GM18498 (cell line): ENCODE measurements at regions not wholly inside any gene's neighbourhood (a gene's known extent, or its start where the extent isn't known, plus 50 kb on each side); places are given as distances from the start of the nearest gene placed in this dataset.
"Not testable (repeated sequence)": the region's sequence is repeated elsewhere in the genome, so short reads cannot be mapped to it uniquely, and the experiment has no call there.

Experiments used
- ATAC-seq: cut with Tn5 transposase; IDR thresholded peaks from one replicate; pipeline ENCODE4 v1.9.1; 2021; ENCODE audit warnings: mild to moderate bottlenecking, moderate library complexity; ENCODE audit not compliant: unreplicated experiment

GRCh38 chr18:47729356-47729755, 201.1 kb downstream of the SMAD2 start:
- ATAC-seq: no peak

- ATAC-seq: no peak
Observed at GRCh38 chr18:47728921-47729320, 201.5 kb downstream of the SMAD2 start.

GRCh38 chr18:47727409-47727808, 203.1 kb downstream of the SMAD2 start:
- no peak for ATAC-seq

GRCh38 chr18:47726550-47726949, 203.9 kb downstream of the SMAD2 start:
- ATAC-seq: no peak

GRCh38 chr18:47725656-47726055, 204.8 kb downstream of the SMAD2 start:
- no peak for ATAC-seq

GRCh38 chr18:47724186-47724975, 206.1 kb downstream of the SMAD2 start:
- no peak for ATAC-seq

GRCh38 chr18:47721876-47722275, 208.6 kb downstream of the SMAD2 start:
- ATAC-seq: no peak

- no peak for ATAC-seq
Observed at GRCh38 chr18:47720741-47721140, 209.7 kb downstream of the SMAD2 start.

- ATAC-seq: no peak
Observed at GRCh38 chr18:47719096-47719780, 211.2 kb downstream of the SMAD2 start.

- no peak for ATAC-seq
Observed at GRCh38 chr18:47718646-47719045, 211.8 kb downstream of the SMAD2 start.

- no peak for ATAC-seq
Observed at GRCh38 chr18:47717257-47717656, 213.2 kb downstream of the SMAD2 start.

GRCh38 chr18:47716632-47717185, 213.8 kb downstream of the SMAD2 start:
- no peak for ATAC-seq

- no peak for ATAC-seq
Observed at GRCh38 chr18:47710451-47710850, 220.0 kb downstream of the SMAD2 start.

- no peak for ATAC-seq
Observed at GRCh38 chr18:47709556-47709955, 220.9 kb downstream of the SMAD2 start.

- ATAC-seq: no peak
Observed at GRCh38 chr18:47708206-47708605, 222.3 kb downstream of the SMAD2 start.

GRCh38 chr18:47701134-47701533, 229.3 kb downstream of the SMAD2 start:
- ATAC-seq: no peak

- no peak for ATAC-seq
Observed at GRCh38 chr18:47696870-47697269, 233.6 kb downstream of the SMAD2 start.

- no peak for ATAC-seq
Observed at GRCh38 chr18:47691611-47692010, 238.8 kb downstream of the SMAD2 start.

- not testable (repeated sequence) for ATAC-seq
Observed at GRCh38 chr18:47690778-47691177, 239.7 kb downstream of the SMAD2 start.

GRCh38 chr18:47689371-47689770, 241.1 kb downstream of the SMAD2 start:
- no peak for ATAC-seq

GRCh38 chr18:47686806-47687205, 243.7 kb downstream of the SMAD2 start:
- no peak for ATAC-seq

- no peak for ATAC-seq
Observed at GRCh38 chr18:47683774-47684173, 246.7 kb downstream of the SMAD2 start.
